ENCODE measurements at regions not wholly inside any gene's neighbourhood (a gene's known extent, or its start where the extent isn't known, plus 50 kb on each side); places are given as distances from the start of the nearest gene placed in this dataset.

DNA sequence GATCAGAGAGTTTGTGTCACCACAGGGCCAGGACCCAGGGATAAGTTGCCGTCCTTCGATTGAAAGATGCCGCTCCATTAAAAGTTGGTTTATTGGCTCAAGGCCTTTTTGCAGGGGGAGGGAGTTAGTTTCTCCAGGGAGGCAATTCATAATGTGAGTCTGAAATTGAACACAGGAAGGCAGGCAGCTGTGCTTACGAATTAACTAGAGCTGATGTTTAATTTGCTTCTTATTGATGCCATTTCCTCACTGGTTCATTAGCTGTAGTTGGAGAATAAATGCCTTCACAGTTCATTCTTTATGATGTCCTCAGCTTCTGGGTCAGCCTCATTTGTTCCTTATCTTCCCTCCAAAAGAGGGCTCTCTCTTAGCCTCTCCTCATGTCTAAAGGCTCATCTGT is 113.2 kb upstream of the PTPRT start:
- Histone ChIP-seq H3K27ac (ENCODE audit: low read length in 2 of 2) (no peak overlapping the region), H3K9me3 (ENCODE audit: control extremely low read depth in 1 of 3, control insufficient read depth in 2 of 3, insufficient read depth in 1 of 3, low read length in 2 of 3) (no peaks in the 10 kb centered on the region), H3K9ac (ENCODE audit: low read length) (no peak overlapping the region), H3K27me3 (replicated peaks in 1 of 4; ENCODE audit: control extremely low read depth in 1 of 4, control insufficient read depth in 3 of 4, insufficient read depth in 4 of 4, low read length in 3 of 4) (no peaks in the 10 kb centered on the region), H3K4me2 (replicated peaks; ENCODE audit: low read depth, low read length, poor library complexity, severe bottlenecking) (no peak overlapping the region), H3K36me3 (replicated peaks in 1 of 2; ENCODE audit: control extremely low read depth in 1 of 2, control insufficient read depth in 1 of 2, extremely low read depth in 1 of 2, insufficient read depth in 2 of 2, low read length in 1 of 2) (no peaks in the 10 kb centered on the region), H3K4me3 (ENCODE audit: control extremely low read depth in 1 of 5, extremely low read depth in 1 of 5, insufficient read depth in 1 of 5, low read depth in 2 of 5, low read length in 4 of 5) (no peak overlapping the region), H2AFZ (ENCODE audit: insufficient read depth, low read depth, low read length, poor library complexity, severe bottlenecking) (no peak overlapping the region), H3K79me2 (ENCODE audit: control insufficient read depth, insufficient read depth, low read length) (no peaks in the 10 kb centered on the region), H3K4me1 (ENCODE audit: control insufficient read depth in 2 of 2, insufficient read depth in 2 of 2, low read length in 2 of 2) (no peaks in the 10 kb centered on the region), H4K20me1 (ENCODE audit: control insufficient read depth, insufficient read depth, low read length, poor library complexity, severe bottlenecking) (no peaks in the 10 kb centered on the region)
- TF ChIP-seq EZH2 (IDR thresholded peaks at IDR 0.05; ENCODE audit: borderline replicate concordance, insufficient read depth, low read depth, low read length, poor library complexity, severe bottlenecking), result no peak
- TF ChIP-seq, protein P1, sequence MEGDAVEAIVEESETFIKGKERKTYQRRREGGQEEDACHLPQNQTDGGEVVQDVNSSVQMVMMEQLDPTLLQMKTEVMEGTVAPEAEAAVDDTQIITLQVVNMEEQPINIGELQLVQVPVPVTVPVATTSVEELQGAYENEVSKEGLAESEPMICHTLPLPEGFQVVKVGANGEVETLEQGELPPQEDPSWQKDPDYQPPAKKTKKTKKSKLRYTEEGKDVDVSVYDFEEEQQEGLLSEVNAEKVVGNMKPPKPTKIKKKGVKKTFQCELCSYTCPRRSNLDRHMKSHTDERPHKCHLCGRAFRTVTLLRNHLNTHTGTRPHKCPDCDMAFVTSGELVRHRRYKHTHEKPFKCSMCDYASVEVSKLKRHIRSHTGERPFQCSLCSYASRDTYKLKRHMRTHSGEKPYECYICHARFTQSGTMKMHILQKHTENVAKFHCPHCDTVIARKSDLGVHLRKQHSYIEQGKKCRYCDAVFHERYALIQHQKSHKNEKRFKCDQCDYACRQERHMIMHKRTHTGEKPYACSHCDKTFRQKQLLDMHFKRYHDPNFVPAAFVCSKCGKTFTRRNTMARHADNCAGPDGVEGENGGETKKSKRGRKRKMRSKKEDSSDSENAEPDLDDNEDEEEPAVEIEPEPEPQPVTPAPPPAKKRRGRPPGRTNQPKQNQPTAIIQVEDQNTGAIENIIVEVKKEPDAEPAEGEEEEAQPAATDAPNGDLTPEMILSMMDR (IDR thresholded peaks at IDR 0.05), result no peak
- DNase-seq (no peak), ATAC-seq (ENCODE audit: low read depth) (no peak)
- no peaks in the 10 kb centered on the region for H3K4me1 Mint-ChIP-seq
- no peaks in the 10 kb centered on the region for H3K9me3 Mint-ChIP-seq (ENCODE audit: insufficient read depth)
- intact Hi-C loops (cut with micrococcal nuclease), result no loop called here
- H3K27me3 Mint-ChIP-seq, result peaks cover 3% of the 10 kb centered on the region
- H3K27ac Mint-ChIP-seq, result no peak overlapping the region
- no peak overlapping the region for H3K4me3 Mint-ChIP-seq
- POLR2A ChIA-PET, result no interaction called here
- WGBS (ENCODE audit: insufficient coverage), result 100% methylated on average over 3 of the region's 4 CpGs
- CTCF ChIA-PET, result no interaction called here

DNA sequence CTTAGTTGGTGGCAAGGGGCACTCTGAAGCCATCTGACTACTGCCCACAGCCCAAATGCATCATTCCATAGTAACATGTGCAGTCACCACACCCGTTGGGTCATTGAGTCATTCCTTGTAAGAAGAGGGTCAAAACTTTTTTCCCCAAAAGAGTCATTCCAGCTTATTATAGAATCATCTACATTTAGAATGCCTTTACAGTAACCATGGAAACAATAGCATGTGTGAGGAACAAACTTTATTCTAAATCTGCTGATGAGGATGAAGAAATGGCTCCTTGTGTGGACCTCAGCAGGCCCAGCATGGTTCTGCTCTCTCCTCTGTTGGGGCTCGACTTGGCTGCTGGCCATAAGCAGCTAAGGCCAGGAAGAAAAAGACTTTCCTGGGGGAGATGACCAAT is 111.2 kb upstream of the PTPRT start:
- DNase-seq (no peak), ATAC-seq (ENCODE audit: low read depth) (no peak)
- Mint-ChIP-seq H3K27ac (no peak overlapping the region), H3K27me3 (peaks cover 3% of the 10 kb centered on the region), H3K4me3 (no peak overlapping the region), H3K4me1 (no peaks in the 10 kb centered on the region), H3K9me3 (ENCODE audit: insufficient read depth) (peaks cover 4% of the 10 kb centered on the region)
- 80% methylated on average over 1 of the region's 2 CpGs for WGBS (ENCODE audit: insufficient coverage)
- H3K9me3 ChIP-seq (ENCODE audit: control extremely low read depth in 1 of 3, control insufficient read depth in 2 of 3, insufficient read depth in 1 of 3, low read length in 2 of 3), result peaks cover 0 to 2% (median 0%) of the 10 kb centered on the region in 3 donors
- H3K36me3 ChIP-seq (replicated peaks in 1 of 2; ENCODE audit: control extremely low read depth in 1 of 2, control insufficient read depth in 1 of 2, extremely low read depth in 1 of 2, insufficient read depth in 2 of 2, low read length in 1 of 2), result no peaks in the 10 kb centered on the region
- no peak overlapping the region for H3K27ac ChIP-seq (ENCODE audit: low read length in 2 of 2)
- no peaks in the 10 kb centered on the region for H3K79me2 ChIP-seq (ENCODE audit: control insufficient read depth, insufficient read depth, low read length)
- no peaks in the 10 kb centered on the region for H4K20me1 ChIP-seq (ENCODE audit: control insufficient read depth, insufficient read depth, low read length, poor library complexity, severe bottlenecking)
- H3K27me3 ChIP-seq (replicated peaks in 1 of 4; ENCODE audit: control extremely low read depth in 1 of 4, control insufficient read depth in 3 of 4, insufficient read depth in 4 of 4, low read length in 3 of 4), result no peaks in the 10 kb centered on the region
- TF ChIP-seq EZH2 (IDR thresholded peaks at IDR 0.05; ENCODE audit: borderline replicate concordance, insufficient read depth, low read depth, low read length, poor library complexity, severe bottlenecking), result no peak
- TF ChIP-seq, protein P1 (IDR thresholded peaks at IDR 0.05), result no peak
- H3K4me1 ChIP-seq (ENCODE audit: control insufficient read depth in 2 of 2, insufficient read depth in 2 of 2, low read length in 2 of 2), result no peaks in the 10 kb centered on the region
- H3K4me3 ChIP-seq (ENCODE audit: control extremely low read depth in 1 of 5, extremely low read depth in 1 of 5, insufficient read depth in 1 of 5, low read depth in 2 of 5, low read length in 4 of 5), result no peak overlapping the region
- POLR2A ChIA-PET, result no interaction called here
- intact Hi-C loops (cut with micrococcal nuclease), result no loop called here
- no peak overlapping the region for H3K4me2 ChIP-seq (replicated peaks; ENCODE audit: low read depth, low read length, poor library complexity, severe bottlenecking)
- H2AFZ ChIP-seq (ENCODE audit: insufficient read depth, low read depth, low read length, poor library complexity, severe bottlenecking), result no peak overlapping the region
- H3K9ac ChIP-seq (ENCODE audit: low read length), result no peak overlapping the region
- CTCF ChIA-PET, result no interaction called here

Data from B cell (primary cell).